ENCODE measurements at regions not wholly inside any gene's neighbourhood (a gene's known extent, or its start where the extent isn't known, plus 50 kb on each side); places are given as distances from the start of the nearest gene placed in this dataset.

DNA sequence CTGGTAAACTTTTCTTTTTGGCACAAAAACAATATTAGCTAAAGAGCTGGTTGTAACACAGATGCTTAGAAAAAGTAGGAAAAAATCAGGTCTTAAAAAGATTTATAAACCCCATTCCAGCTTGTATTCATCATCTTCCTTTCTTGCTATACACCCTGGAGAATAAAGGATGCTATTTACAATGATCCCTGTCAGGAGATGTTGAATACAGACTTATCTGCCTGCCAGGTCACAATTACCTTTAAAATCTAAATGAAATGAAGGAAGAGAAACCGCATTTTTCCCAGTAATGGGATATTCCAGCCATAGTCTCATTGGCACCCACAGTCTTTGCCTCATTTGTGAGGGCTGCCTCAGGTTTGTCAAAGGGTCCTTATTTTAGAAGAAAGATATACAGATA is 394.1 kb upstream of the WWC1 start:
- no peak overlapping the region for H3K4me3 ChIP-seq (ENCODE audit: low read depth, low read length)
- TF ChIP-seq, protein P1, sequence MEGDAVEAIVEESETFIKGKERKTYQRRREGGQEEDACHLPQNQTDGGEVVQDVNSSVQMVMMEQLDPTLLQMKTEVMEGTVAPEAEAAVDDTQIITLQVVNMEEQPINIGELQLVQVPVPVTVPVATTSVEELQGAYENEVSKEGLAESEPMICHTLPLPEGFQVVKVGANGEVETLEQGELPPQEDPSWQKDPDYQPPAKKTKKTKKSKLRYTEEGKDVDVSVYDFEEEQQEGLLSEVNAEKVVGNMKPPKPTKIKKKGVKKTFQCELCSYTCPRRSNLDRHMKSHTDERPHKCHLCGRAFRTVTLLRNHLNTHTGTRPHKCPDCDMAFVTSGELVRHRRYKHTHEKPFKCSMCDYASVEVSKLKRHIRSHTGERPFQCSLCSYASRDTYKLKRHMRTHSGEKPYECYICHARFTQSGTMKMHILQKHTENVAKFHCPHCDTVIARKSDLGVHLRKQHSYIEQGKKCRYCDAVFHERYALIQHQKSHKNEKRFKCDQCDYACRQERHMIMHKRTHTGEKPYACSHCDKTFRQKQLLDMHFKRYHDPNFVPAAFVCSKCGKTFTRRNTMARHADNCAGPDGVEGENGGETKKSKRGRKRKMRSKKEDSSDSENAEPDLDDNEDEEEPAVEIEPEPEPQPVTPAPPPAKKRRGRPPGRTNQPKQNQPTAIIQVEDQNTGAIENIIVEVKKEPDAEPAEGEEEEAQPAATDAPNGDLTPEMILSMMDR (IDR thresholded peaks at IDR 0.05; ENCODE audit: insufficient read depth, low read length): no peak
- no peak for DNase-seq (ENCODE audit: low read depth)

DNA sequence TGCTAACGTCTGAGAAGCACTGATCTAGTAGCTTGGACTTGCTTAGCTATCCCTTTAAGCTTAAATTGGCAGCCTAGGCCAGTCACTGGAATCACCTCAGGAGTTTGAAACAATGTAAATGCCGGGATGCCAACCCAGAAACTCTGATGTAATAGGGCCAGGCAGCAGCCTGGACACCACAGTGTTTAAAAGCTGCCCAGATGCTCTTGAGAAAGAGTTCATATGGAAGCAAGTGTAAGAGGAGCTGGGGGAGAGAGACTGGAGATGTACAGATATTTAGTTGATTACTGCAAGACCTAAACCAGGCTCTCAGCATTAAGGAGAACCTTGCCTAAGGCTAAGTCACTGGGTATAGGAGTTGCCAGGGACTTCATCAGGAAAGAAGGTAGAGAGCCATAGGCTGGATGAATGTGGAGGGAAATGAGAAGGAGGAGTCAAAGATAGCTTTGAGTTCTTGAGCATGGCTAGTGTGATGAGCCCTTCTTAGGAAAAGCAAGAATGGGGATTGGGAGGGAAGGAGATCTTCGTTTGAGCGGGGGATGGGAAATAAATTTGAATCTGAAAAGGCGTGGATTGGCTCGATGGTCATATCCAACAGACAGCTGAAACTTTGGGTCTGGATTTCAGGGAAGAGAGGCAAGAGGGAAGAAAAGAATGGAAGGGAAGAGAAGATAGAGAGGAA is 392.9 kb upstream of the WWC1 start:
- peak; percentile 5 for DNase-seq (ENCODE audit: low read depth)
- TF ChIP-seq, protein P1 (IDR thresholded peaks at IDR 0.05; ENCODE audit: insufficient read depth, low read length): no peak

DNA sequence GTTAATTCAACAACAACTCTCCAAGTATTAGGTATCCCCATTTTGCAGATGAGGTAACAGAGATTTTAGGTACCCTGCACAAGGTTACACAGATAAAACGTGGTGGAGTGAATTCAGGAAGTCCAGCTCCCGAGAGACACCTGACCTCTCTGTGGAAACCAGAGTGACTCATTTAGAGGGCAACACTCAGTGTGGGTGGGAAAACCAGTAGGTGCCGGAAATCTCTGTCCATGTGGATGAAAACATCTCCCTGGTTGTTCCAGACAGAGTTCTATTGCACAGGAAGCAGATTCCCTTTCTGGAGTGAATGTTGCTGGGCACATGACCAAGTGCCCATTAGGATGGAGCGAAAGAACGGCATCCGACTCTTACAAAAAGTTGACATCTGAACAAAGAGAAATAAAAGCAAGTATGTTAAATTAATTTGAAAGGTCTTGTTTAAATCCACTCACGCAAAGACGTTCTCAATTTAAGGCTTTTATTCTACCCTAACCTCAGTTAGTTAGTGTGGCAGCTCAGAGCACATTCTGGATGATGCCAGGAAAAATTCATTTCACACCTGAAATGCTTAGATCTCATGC is 391.9 kb upstream of the WWC1 start:
- DNase-seq (ENCODE audit: low read depth): no peak
- no peak overlapping the region for H3K4me3 ChIP-seq (ENCODE audit: low read depth, low read length)
- TF ChIP-seq, protein P1 (IDR thresholded peaks at IDR 0.05; ENCODE audit: insufficient read depth, low read length): no peak

More for the DNA sequence above, 392.9 kb upstream of the WWC1 start:
- no peak overlapping the region for H3K4me3 ChIP-seq (ENCODE audit: low read depth, low read length)

DNA sequence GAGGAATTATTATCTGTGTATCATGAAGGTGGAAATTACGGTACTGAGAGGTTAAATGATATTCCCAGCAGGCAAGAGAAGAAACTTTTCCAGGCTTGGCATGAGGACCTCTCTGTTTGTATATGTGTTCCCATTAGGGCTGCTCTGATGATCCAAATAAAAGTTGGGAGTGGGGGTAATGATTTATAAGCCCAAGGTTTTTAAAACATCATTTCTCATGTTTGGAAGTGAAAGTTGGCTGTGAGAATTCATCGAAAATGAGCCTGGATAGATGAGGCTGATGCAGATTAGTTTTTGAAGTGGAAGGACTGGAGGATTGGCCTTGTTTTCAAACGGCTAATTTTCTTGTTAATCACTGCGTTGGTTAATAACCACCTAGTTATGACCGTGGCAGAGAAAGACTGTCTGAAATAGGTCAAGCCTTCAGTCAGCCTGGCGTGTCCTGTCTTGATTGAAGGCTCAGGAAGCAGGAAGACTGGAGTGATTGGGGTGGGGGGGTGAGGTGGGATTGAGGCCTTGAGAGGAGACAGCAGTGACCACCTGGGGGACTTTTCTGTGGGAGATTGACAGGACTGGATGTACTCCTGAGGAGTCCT is 391.0 kb upstream of the WWC1 start:
- TF ChIP-seq, protein P1 (IDR thresholded peaks at IDR 0.05; ENCODE audit: insufficient read depth, low read length): no peak
- H3K4me3 ChIP-seq (ENCODE audit: low read depth, low read length): no peak overlapping the region
- no peak for DNase-seq (ENCODE audit: low read depth)

DNA sequence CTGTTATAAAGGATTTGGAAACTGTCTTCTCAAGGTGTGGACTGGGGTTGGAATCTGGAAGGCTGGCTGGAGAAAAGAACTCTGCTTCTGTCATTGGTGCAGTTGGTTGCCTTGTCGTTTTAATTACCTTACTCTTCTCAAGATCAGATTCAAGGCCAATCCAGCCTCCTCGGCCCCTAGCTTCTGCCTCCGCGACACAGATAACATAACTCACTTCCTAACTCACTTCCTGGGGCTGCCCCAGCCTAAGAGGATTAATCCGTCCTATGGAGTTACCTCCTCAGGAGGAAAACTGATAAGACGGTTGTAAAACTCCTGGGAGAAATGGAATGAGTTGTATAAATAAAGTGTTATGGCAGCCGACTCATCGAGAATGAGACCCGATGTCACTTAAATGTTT is 389.1 kb upstream of the WWC1 start:
- DNase-seq (ENCODE audit: low read depth): no peak
- H3K4me3 ChIP-seq (ENCODE audit: low read depth, low read length): no peak overlapping the region
- TF ChIP-seq, protein P1 (IDR thresholded peaks at IDR 0.05; ENCODE audit: insufficient read depth, low read length): no peak

DNA sequence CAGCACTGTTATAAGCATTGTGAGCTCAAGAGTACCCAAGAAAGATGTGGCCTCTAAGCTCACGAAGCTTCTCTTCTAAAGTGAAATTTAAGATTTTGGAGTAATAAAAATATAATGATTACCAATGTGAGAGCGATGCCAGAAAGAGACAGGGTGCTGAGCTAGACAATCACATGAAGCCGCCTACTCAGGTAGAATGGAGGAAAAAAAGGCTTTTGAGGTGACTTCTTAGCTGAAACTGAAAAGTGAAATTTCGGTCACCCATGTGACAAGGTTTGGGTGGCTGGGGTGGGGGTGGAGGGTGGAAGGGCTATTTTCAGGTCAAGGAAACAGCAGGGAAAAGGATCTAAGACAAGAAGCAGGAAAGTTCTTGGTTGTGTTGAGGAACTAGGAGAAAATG is 388.2 kb upstream of the WWC1 start:
- DNase-seq (ENCODE audit: low read depth): no peak
- no peak overlapping the region for H3K4me3 ChIP-seq (ENCODE audit: low read depth, low read length)
- TF ChIP-seq, protein P1 (IDR thresholded peaks at IDR 0.05; ENCODE audit: insufficient read depth, low read length): no peak
